GM19397 (cell line): ENCODE measurements at regions not wholly inside any gene's neighbourhood (a gene's known extent, or its start where the extent isn't known, plus 50 kb on each side); places are given as distances from the start of the nearest gene placed in this dataset.
A peak's percentile ranks its signal among the peaks of the same experiment; 100 is the strongest.
"Not testable (repeated sequence)": the region's sequence is repeated elsewhere in the genome, so short reads cannot be mapped to it uniquely, and the experiment has no call there.

Experiments used
- ATAC-seq: cut with Tn5 transposase; IDR thresholded peaks from one replicate; pipeline ENCODE4 v1.9.1; 2021; ENCODE audit warnings: mild to moderate bottlenecking, moderate library complexity; ENCODE audit not compliant: unreplicated experiment

DNA sequence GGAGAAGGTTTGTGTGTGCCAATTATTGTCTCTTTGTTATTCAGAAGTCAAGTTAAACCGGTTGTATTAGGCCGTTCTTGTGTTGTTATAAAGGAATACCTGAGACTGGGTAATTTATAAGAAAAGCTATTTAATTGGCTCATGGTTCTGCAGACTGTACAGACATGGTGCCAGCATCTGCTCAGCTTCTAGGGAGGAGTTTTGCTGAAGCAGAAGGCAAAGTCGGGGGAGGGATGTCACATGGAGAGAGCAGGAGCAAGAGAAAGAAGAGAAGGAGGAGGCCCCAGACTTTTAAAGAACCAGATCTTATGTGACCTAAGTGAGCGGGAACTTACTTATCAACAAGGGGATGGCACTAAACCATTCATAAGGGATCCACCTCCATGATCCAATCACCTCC lies 349.3 kb upstream of the PCDH18 start:
- ATAC-seq: no peak

DNA sequence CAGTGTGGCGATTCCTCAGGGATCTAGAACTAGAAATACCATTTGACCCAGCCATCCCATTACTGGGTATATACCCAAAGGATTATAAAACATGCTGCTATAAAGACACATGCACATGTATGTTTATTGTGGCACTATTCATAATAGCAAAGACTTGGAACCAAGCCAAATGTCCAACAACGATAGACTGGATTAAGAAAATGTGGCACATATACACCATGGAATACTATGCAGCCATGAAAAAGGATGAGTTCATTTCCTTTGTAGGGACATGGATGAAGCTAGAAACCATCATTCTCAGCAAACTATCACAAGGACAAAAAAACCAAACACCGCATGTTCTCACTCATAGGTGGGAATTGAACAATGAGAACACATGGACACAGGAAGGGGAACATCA lies 335.8 kb upstream of the PCDH18 start:
- ATAC-seq: not testable (repeated sequence)

DNA sequence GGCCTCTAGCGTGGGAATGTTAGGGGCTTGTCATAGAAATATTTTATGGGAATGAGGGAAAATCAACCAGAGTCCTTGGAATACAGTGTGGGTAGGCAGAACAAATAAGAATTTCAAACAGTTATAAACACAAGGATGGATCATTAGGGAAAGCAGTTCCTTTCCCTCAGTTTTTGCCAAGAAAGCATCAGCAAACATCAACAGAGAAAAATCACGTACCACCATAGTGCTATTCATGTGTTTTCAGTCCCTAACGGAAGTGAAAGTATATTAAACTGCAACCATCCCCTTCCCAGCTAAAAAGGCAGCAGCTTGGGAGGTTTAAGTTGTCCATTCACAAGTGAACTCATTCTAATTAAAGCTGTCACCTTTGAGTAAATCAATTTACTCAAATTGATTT lies 334.4 kb upstream of the PCDH18 start:
- no peak for ATAC-seq

DNA sequence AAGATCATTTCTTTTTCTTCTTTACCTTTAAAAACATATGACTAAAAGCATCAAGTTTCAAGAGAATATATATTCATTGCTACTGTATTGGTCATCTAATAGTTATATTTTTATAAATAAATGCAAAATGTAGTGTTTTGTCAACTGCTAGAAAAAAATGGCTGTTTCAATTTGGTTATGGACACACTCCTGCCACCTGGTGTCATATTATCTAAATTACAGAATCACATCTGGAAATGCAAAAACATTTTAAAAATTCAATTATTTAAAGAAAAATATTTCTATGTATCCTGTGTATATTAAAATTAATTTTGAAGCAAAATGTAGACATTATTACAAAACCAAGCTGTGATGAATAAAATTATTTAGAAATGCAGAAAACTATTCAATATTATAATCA lies 329.4 kb upstream of the PCDH18 start:
- no peak for ATAC-seq

DNA sequence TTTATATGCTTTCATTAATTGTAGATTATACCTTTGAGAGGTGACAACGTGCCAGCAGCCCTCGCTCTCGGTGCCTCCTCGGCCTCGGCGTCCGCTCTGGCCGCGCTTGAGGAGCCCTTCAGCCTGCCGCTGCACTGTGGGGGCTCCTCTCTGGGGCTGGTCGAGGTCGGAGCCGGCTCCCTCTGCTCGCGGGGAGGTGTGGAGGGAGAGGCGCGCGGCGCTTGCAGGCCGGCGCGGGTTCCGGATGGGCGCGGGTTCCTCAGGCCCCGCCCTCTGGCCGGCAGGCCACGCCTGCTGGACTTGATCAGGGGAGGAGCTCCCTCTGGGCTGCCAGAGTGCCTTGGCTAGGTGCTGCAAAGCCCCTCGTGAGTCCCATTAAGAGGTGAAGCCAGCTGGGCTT lies 321.1 kb upstream of the PCDH18 start:
- no peak for ATAC-seq

DNA sequence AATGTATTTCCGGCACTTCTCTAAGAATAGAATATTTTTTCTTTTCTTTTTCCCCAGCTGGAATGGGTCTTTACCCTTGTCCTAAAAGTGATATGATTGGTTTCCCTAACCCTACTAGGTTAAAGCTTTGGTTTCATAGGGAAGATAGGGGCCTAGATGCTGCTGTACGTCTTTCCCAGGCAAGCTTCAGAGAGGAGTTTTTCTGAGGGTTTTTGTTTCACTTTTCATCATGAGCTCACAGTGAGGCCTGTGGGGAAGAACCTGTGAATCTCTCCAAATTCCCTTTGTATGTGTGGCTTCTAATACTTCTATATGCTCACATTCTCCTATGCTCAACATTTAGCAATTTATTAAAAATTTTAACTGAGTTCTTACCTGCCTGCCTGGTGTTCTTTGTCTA lies 320.0 kb upstream of the PCDH18 start:
- no peak for ATAC-seq

DNA sequence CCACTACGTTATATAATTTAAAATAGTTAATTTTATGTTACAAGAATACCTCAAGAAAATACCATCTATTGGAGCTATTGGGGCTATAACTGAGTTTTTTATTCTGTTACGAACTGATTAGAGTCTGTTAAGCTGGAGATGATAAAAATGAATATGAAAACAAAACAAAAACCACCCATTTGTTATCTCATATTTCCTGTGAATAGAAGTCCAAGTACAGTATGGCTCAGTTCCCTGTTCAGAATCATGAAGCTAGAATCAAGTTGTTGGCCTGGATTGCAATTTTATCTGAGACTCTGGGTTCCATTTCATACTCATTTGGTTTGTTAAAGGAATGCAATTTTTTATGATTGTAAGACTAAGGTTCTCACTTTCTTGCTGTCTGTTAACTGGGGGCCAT lies 319.1 kb upstream of the PCDH18 start:
- no peak for ATAC-seq

DNA sequence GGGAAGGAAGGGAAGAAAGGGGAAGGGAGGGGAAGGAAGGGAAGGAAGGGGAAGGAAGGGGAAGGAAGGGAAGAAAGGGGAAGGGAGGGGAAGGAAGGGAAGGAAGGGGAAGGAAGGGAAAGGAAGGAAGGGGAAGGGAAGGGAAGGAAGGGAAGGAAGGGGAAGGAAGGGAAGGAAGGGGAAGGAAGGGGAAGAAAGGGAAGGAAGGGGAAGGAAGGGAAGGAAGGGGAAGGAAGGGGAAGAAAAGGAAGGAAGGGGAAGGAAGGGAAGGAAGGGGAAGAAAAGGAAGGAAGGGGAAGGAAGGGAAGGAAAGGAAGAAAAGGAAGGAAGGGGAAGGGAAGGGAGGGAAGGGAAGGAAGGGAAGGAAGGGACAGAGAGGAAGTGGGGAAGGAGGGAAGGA lies 295.7 kb upstream of the PCDH18 start:
- ATAC-seq: not testable (repeated sequence)

DNA sequence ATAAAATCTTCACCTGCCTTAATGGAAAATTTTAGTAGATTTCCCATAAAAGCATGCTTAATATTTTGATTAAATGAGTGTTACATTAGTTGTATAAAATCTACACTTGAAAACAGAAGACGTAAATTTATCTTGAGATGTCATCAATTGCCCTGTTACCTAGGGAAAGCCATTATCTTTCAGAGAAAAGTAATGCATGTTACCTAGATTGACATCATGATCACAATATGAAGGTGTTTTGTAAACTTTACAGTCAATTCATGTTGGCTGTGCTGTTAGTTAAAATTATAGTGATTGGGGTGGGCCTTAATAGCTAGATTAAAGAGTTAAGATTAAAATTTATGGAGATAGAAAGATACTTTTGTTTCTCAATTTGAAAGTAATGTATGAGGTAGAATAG lies 293.2 kb upstream of the PCDH18 start:
- ATAC-seq: no peak

DNA sequence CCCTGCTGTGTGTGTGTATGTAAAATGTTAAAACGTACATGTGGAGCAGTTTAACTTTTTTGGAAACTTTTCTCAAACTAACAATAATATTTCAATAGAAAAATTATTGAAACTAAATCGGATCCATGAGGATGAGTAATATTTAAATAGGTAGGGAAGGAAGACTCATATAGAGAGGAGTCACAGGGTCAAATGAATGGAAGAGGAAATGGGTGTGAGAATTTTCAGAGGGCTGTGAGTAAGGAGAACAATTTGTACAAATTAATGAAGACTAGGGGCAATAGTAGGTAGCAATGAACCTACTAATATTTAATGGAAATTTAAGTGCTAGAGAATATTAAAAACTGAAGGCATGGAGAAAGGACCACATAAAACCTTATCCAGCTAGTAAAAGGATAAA lies 290.7 kb upstream of the PCDH18 start:
- no peak for ATAC-seq

DNA sequence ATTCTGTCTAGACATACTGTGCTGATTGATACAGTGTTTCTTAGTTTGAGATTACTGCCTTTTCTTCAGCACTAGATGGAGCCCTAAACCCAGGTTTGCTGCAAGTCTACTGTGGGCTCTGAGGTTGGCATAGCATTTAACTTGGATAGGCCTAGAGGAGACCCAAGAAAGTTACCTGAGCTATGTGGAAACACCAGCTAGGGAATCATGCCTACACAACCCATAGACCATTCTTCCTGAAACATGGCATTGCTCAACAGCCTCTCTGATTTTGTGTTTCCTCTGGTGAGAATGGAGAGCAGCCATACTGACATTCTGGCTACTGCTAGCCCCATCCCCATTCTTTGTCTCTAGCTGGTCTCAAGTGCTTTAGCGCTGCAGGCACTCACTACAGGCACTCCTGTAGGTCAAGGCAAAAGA lies 287.7 kb upstream of the PCDH18 start:
- peak; percentile 86 for ATAC-seq

DNA sequence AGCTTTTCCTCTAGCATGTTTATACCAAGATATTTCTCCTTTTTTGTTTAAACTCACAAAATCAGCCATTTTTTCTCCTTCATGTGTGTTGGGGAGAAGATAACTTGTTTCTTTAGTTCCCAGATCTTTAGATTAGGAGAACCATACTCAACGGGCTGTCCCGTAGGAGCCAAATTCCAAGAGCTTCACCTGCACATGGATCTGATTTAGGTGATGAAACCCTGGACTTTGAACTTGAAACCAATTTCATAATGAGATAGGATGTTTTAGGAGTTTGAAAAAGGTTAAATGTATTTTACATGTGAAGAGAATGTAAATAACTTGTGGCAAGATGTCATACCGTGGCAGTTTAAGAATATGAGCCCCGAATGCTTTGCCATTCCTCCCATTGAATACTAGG lies 280.0 kb upstream of the PCDH18 start:
- no peak for ATAC-seq

DNA sequence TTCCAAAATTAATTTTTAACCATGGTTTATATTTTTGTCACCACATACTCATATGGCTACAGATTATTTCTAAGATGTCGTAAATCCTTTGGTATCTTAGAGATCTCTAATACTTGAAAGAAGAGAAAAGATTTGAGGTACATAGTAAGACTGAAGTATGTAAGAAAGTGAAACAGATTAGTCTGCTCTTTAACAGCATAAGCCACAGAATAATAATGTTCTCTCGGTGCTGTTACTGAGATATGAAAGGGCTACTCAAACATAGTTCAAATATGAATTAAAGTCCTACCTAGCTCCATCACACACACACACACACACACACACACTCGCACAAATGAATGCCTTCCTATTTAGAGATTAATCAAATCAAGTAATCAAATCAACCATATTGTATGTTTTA lies 274.1 kb upstream of the PCDH18 start:
- no peak for ATAC-seq

DNA sequence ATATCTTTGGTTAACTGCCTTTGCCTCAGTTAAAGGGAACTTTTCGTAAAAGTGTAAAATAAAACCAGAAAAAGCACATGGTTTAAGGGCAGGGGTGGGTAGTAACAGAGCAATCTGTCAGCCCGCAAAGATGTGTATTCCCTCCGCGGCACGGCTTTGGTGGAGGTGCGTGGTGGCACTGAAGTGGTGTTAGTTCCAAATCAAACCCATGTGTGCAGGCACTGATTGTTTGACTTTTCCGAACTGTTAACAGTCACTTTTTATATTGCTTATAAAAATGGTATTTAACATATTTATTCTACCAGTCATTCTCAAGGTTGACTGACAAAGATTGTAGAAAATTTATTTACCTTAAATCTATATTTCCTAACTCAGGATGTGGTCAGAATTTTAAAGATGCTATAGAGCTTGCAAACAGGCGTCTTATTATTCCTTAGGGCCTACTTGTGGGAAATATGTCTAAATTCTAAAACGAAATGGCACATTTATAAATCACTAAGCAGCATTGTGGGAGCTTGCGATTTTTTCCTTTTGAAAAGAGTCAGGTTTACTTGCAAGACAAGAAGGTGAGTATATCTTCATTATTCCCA lies 272.7 kb upstream of the PCDH18 start:
- no peak for ATAC-seq

DNA sequence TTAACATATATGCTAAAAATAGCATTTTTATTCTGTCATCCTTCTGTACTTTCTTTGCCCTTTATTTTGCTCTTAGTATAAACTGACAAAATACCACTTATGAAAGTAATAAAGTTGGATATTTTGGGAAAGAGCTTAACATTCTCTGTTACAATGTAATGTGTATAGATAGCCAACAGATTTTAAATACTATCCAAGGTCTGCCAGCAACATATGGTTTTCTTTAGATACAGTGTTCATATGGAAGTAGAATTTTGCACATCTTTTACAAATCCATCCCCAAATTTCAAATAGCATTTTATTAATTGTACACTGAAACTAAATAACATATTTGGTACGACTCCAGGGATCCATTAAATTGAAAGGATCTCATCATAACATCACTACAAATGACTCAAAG lies 268.6 kb upstream of the PCDH18 start:
- no peak for ATAC-seq

DNA sequence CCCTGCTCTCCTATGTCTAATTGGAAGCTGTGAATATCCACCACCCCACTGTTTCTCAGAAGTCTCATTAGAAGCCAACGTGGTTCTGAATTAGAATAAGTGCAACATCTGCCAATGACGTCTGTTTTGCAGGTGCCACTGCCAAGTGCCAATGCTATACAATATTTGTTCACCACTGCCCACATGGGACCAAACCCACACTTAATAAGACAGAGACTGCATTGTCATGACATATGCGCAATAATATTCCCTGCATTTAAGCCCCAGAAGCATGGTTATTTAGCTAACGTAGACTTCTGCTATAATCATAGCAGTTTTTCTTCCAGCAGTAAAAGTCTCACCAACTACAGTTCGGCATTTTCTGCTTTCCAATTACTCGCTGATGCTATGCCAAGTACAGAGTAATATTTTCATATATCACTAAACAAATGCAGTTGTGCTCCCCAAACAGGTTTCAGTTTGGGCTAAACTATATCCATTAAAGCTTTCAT lies 262.5 kb upstream of the PCDH18 start:
- ATAC-seq: no peak

DNA sequence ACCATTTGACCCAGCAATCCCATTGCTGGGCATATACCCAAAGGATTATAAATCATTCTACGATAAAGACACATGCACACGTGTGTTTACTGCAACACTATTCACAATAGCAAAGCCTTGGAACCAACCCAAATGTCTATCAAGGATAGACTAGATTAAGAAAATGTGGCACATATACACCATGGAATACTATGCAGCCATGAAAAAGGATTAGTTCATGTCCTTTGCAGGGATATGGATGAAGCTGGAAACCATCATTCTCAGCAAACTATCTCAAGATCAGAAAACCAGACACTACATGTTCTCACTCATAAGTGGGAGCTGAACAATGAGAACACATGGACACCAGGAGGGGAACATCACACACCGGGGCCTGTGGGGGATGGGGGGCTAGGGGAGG lies 257.0 kb upstream of the PCDH18 start:
- not testable (repeated sequence) for ATAC-seq

DNA sequence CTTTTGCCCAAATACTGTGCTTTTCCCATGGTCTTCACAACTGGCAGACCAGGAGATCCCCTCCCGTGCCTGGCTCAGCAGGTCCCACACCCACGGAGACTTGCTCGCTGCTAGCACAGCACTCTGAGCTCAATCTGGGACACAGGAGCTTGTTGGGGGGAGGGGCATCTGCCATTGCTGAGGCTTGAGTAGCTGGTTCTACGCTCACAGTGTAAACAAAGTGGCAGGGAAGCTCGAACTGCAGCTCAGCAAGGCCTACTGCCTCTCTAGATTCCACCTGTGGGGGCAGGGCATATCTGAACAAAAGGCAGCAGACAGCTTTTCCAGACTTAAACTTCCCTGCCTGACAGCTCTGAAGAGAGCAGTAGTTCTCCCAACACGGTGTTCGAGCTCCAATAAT lies 251.6 kb upstream of the PCDH18 start:
- ATAC-seq: not testable (repeated sequence)

DNA sequence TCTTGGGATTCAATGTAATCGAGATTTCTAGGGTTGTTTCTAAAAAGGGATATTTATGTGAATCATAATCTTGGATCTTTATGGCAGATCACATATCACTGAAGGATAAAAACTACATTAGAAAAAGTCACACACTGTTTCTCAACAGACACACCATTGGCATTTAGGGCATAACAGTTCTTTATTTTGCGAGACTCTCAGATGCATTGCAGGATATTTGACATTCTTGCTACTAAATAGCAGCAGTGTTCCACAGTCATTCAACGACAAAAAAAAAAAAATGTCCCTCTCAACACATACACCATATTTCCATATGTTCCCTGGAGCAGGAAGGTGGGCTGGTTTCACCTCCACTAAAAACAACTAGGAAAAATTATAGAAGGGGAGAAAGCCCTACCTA lies 243.4 kb upstream of the PCDH18 start:
- ATAC-seq: no peak

DNA sequence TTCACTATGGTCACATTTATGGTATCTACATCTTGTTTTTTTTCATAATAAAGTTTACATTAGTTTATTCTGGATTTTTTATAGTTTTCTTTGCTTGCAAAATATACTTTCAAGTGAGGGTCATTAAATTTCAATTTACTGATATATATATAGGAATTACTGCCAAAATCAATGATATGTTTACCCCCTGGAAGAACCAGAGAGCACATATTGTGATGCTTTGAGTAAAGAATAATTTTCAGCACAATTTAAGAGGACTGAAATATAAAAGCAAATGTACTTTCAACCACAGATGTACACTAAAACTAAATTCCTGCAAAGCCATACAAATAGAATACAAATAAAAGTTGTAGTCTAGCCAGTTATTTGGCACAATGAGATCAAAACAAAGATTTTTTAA lies 242.2 kb upstream of the PCDH18 start:
- ATAC-seq: no peak

DNA sequence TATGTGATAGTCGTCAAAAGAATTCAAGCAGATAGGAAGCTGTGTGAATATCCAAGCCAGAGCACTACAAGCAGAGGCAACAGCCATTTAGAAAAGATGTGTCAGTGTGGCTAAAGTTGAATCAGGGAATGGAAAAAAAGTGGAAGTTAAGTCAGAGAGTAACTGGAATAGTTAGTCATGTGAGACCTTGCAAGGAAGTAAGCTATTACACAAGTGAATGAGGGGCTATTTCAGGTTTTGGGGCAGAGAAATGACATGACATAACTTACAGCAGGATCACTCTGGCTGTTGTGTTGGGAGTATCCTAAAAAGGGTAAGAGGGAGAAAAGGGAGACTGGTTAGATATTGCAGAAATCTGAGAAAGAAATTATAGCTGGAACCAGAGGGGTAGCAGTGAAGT lies 236.6 kb upstream of the PCDH18 start:
- ATAC-seq: no peak

DNA sequence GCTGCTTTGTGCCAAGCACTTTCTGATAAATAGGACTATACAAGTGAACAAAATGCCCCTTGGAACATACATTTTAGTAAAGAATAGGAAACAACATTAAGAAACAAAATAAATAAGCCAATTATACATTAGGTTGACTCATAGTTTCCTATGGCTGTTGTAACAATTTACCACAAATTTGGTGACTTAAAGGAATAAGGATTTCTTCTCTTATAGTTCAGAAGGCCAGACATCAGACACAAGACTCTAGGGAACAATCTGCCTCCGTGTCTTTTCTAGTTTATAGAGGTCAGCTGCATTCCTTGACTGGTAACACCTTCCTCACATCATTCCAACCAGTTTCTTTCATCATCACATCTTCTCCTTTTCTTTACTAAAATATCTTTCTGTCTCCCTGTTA lies 235.9 kb upstream of the PCDH18 start:
- no peak for ATAC-seq

DNA sequence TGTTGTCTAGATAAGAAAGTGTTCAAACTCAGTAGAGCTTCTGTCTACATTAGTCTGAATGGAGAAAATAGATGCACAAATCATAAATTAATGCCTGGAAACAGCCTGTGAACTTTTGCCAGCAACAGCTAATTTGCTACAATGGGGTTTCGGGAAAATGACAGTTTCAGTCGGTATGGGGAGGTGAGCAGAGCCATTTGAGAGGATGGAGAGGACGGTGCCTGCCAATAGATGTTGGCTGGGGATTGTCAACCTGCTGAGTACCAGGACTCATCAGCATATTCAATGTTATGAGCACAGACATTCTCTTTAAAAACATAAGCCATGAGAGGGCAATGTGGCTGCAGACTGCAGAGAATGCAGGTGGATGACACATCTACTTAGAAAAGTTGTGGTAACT lies 230.3 kb upstream of the PCDH18 start:
- ATAC-seq: no peak
